Parathyroid adenoma (tissue), 2 donors: ENCODE measurements at regions not wholly inside any gene's neighbourhood (a gene's known extent, or its start where the extent isn't known, plus 50 kb on each side); places are given as distances from the start of the nearest gene placed in this dataset.

Experiments
- H2AFZ ChIP-seq: fragments of 300-600 bp; sonication (generic); one replicate; pipeline ENCODE4 v1.7.0; 2017; ENCODE audit warnings: antibody characterized with exemption, mild to moderate bottlenecking
- H3K27ac ChIP-seq: fragments of 300-600 bp; sonication (generic); one replicate; pipeline ENCODE4 v1.7.0; 2017
- H3K27me3 ChIP-seq: fragments of 300-600 bp; sonication (generic); one replicate; pipeline ENCODE4 v1.7.0; 2017; ENCODE audit warnings: low read length; ENCODE audit not compliant: control insufficient read depth, insufficient read depth
- H3K36me3 ChIP-seq: fragments of 300-600 bp; sonication (generic); one replicate; pipeline ENCODE4 v1.7.0; 2017; ENCODE audit warnings: low read length; ENCODE audit not compliant: control insufficient read depth, insufficient read depth
- H3K4me1 ChIP-seq: fragments of 300-600 bp; sonication (generic); one replicate; pipeline ENCODE4 v1.7.0; 2017; ENCODE audit warnings: control low read depth
- H3K4me2 ChIP-seq: fragments of 300-600 bp; sonication (generic); one replicate; pipeline ENCODE4 v1.7.0; 2017; ENCODE audit warnings: low read length
- H3K4me3 ChIP-seq: fragments of 300-600 bp; sonication (generic); one replicate; pipeline ENCODE4 v1.7.0; 2017; ENCODE audit warnings: low read depth, low read length
- H3K79me2 ChIP-seq: fragments of 300-600 bp; sonication (generic); one replicate; pipeline ENCODE4 v1.7.0; 2017; ENCODE audit warnings: control low read depth
- H3K9ac ChIP-seq: fragments of 300-600 bp; sonication (generic); one replicate; pipeline ENCODE4 v1.7.0; 2017; ENCODE audit warnings: mild to moderate bottlenecking
- H3K9me3 ChIP-seq: fragments of 300-600 bp; sonication (generic); one replicate; pipeline ENCODE4 v1.7.0; 2017; ENCODE audit warnings: low read length; ENCODE audit not compliant: control insufficient read depth
- CTCF ChIP-seq: fragments of 300-600 bp; sonication (generic); IDR thresholded peaks from one replicate; pipeline ENCODE4 v1.7.0; 2017; ENCODE audit warnings: antibody characterized with exemption, mild to moderate bottlenecking
- donor health status: primary hyperparathyroidism.

- no peak overlapping the region for H3K27ac ChIP-seq
- no peak overlapping the region for H3K4me2 ChIP-seq
- H3K27me3 ChIP-seq = no peaks in the 10 kb centered on the region
- H3K36me3 ChIP-seq = no peaks in the 10 kb centered on the region
- H2AFZ ChIP-seq = no peak overlapping the region
- H3K9me3 ChIP-seq = no peaks in the 10 kb centered on the region
- no peaks in the 10 kb centered on the region for H3K79me2 ChIP-seq
- H3K4me1 ChIP-seq = no peaks in the 10 kb centered on the region
- TF ChIP-seq CTCF = no peak
- no peak overlapping the region for H3K9ac ChIP-seq
- no peak overlapping the region for H3K4me3 ChIP-seq
Observed at GRCh38 chr10:118405928-118406327, 63.8 kb upstream of the FAM204A start.

GRCh38 chr10:118403967-118404366 is 61.8 kb upstream of the FAM204A start:
- no peaks in the 10 kb centered on the region for H3K9me3 ChIP-seq
- no peaks in the 10 kb centered on the region for H3K27me3 ChIP-seq

GRCh38 chr10:118401708-118402193 is 59.6 kb upstream of the FAM204A start:
- H3K9me3 ChIP-seq = no peaks in the 10 kb centered on the region
- no peak overlapping the region for H3K4me3 ChIP-seq
- H3K27me3 ChIP-seq = no peaks in the 10 kb centered on the region
- no peak for TF ChIP-seq CTCF
- no peaks in the 10 kb centered on the region for H3K36me3 ChIP-seq
- H2AFZ ChIP-seq = no peak overlapping the region
- H3K79me2 ChIP-seq = no peaks in the 10 kb centered on the region
- no peak overlapping the region for H3K4me2 ChIP-seq
- no peak overlapping the region for H3K27ac ChIP-seq
- no peaks in the 10 kb centered on the region for H3K4me1 ChIP-seq
- H3K9ac ChIP-seq = no peak overlapping the region

More at GRCh38 chr10:118403967-118404366, 61.8 kb upstream of the FAM204A start:
- H3K4me2 ChIP-seq = no peak overlapping the region
- no peak overlapping the region for H3K27ac ChIP-seq
- no peaks in the 10 kb centered on the region for H3K79me2 ChIP-seq
- no peaks in the 10 kb centered on the region for H3K36me3 ChIP-seq
- no peak overlapping the region for H2AFZ ChIP-seq
- no peak for TF ChIP-seq CTCF
- no peak overlapping the region for H3K4me3 ChIP-seq
- no peaks in the 10 kb centered on the region for H3K4me1 ChIP-seq
- no peak overlapping the region for H3K9ac ChIP-seq

GRCh38 chr10:118397391-118397790 is 55.3 kb upstream of the FAM204A start:
- Histone ChIP-seq H3K27ac (no peak overlapping the region), H3K4me1 (no peaks in the 10 kb centered on the region), H3K9ac (no peak overlapping the region)

More at GRCh38 chr10:118397391-118397790, 55.3 kb upstream of the FAM204A start:
- Histone ChIP-seq H3K4me3 (no peak overlapping the region), H2AFZ (no peak overlapping the region), H3K27me3 (no peaks in the 10 kb centered on the region), H3K79me2 (no peaks in the 10 kb centered on the region), H3K4me2 (no peak overlapping the region), H3K9me3 (no peaks in the 10 kb centered on the region), H3K36me3 (no peaks in the 10 kb centered on the region)
- TF ChIP-seq CTCF = no peak
